ENCODE measurements at regions not wholly inside any gene's neighbourhood (a gene's known extent, or its start where the extent isn't known, plus 50 kb on each side); places are given as distances from the start of the nearest gene placed in this dataset.
"Not testable (repeated sequence)": the region's sequence is repeated elsewhere in the genome, so short reads cannot be mapped to it uniquely, and the experiment has no call there.

- not testable (repeated sequence) for H2AK5ac ChIP-seq (ENCODE audit: low read length); H3K79me1 ChIP-seq (ENCODE audit: low read length); H3K36me3 ChIP-seq (ENCODE audit: control insufficient read depth in 1 of 2, insufficient read depth in 2 of 2, low read length in 2 of 2); H3K27ac ChIP-seq (ENCODE audit: low read depth, low read length); H2BK120ac ChIP-seq (ENCODE audit: insufficient read depth, low read length, poor library complexity); H2BK12ac ChIP-seq (ENCODE audit: low read length); H3K4me2 ChIP-seq (ENCODE audit: low read length); H2BK5ac ChIP-seq (ENCODE audit: low read depth, low read length, poor library complexity); H3K9me3 ChIP-seq (ENCODE audit: insufficient read depth, low read depth, low read length); H3K18ac ChIP-seq (ENCODE audit: low read length); H3K23ac ChIP-seq (ENCODE audit: low read length); H4K12ac ChIP-seq (ENCODE audit: low read depth, low read length); H3K4me3 ChIP-seq (ENCODE audit: low read depth, low read length); H4K8ac ChIP-seq (ENCODE audit: low read depth, low read length); DNase-seq; H4K91ac ChIP-seq (ENCODE audit: low read depth, low read length); H3K4ac ChIP-seq (ENCODE audit: low read depth, low read length); H3K14ac ChIP-seq (ENCODE audit: low read length); H3K79me2 ChIP-seq (ENCODE audit: control insufficient read depth, insufficient read depth, low read length, poor library complexity); H3K27me3 ChIP-seq (ENCODE audit: insufficient read depth, low read length); H3K9ac ChIP-seq (ENCODE audit: low read length); H2AFZ ChIP-seq (ENCODE audit: insufficient read depth, low read length, poor library complexity); H3K4me1 ChIP-seq (ENCODE audit: control insufficient read depth in 1 of 2, insufficient read depth in 2 of 2, low read length in 2 of 2)
- WGBS (ENCODE audit: extremely low coverage, insufficient coverage, insufficient read length) = no CpG with 5 or more reads among the region's 19 CpGs
Observed at GRCh38 chr3:39651256-39651655, 158.2 kb upstream of the MYRIP start.

GRCh38 chr3:39651993-39652739 lies 157.2 kb upstream of the MYRIP start:
- H3K79me2 ChIP-seq (ENCODE audit: control insufficient read depth, insufficient read depth, low read length, poor library complexity) = no peaks in the 10 kb centered on the region
- H2AFZ ChIP-seq (ENCODE audit: insufficient read depth, low read length, poor library complexity) = no peak overlapping the region
- H2BK12ac ChIP-seq (ENCODE audit: low read length) = no peak overlapping the region
- H2BK120ac ChIP-seq (ENCODE audit: insufficient read depth, low read length, poor library complexity) = no peak overlapping the region
- H2BK5ac ChIP-seq (ENCODE audit: low read depth, low read length, poor library complexity) = no peak overlapping the region
- no peaks in the 10 kb centered on the region for H3K36me3 ChIP-seq (ENCODE audit: control insufficient read depth in 1 of 2, insufficient read depth in 2 of 2, low read length in 2 of 2)
- no peaks in the 10 kb centered on the region for H3K27me3 ChIP-seq (ENCODE audit: insufficient read depth, low read length)
- no peak for DNase-seq
- H3K14ac ChIP-seq (ENCODE audit: low read length) = no peak overlapping the region
- H3K4me2 ChIP-seq (ENCODE audit: low read length) = no peak overlapping the region
- H3K18ac ChIP-seq (ENCODE audit: low read length) = no peak overlapping the region
- no peaks in the 10 kb centered on the region for H3K4me1 ChIP-seq (ENCODE audit: control insufficient read depth in 1 of 2, insufficient read depth in 2 of 2, low read length in 2 of 2)
- no peak overlapping the region for H3K9ac ChIP-seq (ENCODE audit: low read length)
- no CpG with 5 or more reads among the region's 4 CpGs for WGBS (ENCODE audit: extremely low coverage, insufficient coverage, insufficient read length)
- H4K91ac ChIP-seq (ENCODE audit: low read depth, low read length) = no peak overlapping the region
- H3K9me3 ChIP-seq (ENCODE audit: insufficient read depth, low read depth, low read length) = peaks cover 2% of the 10 kb centered on the region
- H2AK5ac ChIP-seq (ENCODE audit: low read length) = no peak overlapping the region
- no peak overlapping the region for H3K27ac ChIP-seq (ENCODE audit: low read depth, low read length)
- H3K23ac ChIP-seq (ENCODE audit: low read length) = no peak overlapping the region
- H4K12ac ChIP-seq (ENCODE audit: low read depth, low read length) = no peak overlapping the region
- H4K8ac ChIP-seq (ENCODE audit: low read depth, low read length) = no peak overlapping the region
- no peaks in the 10 kb centered on the region for H3K79me1 ChIP-seq (ENCODE audit: low read length)
- H3K4me3 ChIP-seq (ENCODE audit: low read depth, low read length) = no peak overlapping the region
- no peak overlapping the region for H3K4ac ChIP-seq (ENCODE audit: low read depth, low read length)

- H4K8ac ChIP-seq (ENCODE audit: low read depth, low read length); H2AK5ac ChIP-seq (ENCODE audit: low read length); H2BK12ac ChIP-seq (ENCODE audit: low read length); H3K14ac ChIP-seq (ENCODE audit: low read length); H3K9me3 ChIP-seq (ENCODE audit: insufficient read depth, low read depth, low read length); H3K4ac ChIP-seq (ENCODE audit: low read depth, low read length); H3K79me2 ChIP-seq (ENCODE audit: control insufficient read depth, insufficient read depth, low read length, poor library complexity); DNase-seq; H3K27me3 ChIP-seq (ENCODE audit: insufficient read depth, low read length); H2AFZ ChIP-seq (ENCODE audit: insufficient read depth, low read length, poor library complexity); H3K18ac ChIP-seq (ENCODE audit: low read length); H4K12ac ChIP-seq (ENCODE audit: low read depth, low read length); H3K4me1 ChIP-seq (ENCODE audit: control insufficient read depth in 1 of 2, insufficient read depth in 2 of 2, low read length in 2 of 2); H3K27ac ChIP-seq (ENCODE audit: low read depth, low read length); H3K4me3 ChIP-seq (ENCODE audit: low read depth, low read length); H2BK5ac ChIP-seq (ENCODE audit: low read depth, low read length, poor library complexity); H3K36me3 ChIP-seq (ENCODE audit: control insufficient read depth in 1 of 2, insufficient read depth in 2 of 2, low read length in 2 of 2); H3K79me1 ChIP-seq (ENCODE audit: low read length); H3K23ac ChIP-seq (ENCODE audit: low read length); H2BK120ac ChIP-seq (ENCODE audit: insufficient read depth, low read length, poor library complexity); H4K91ac ChIP-seq (ENCODE audit: low read depth, low read length); H3K9ac ChIP-seq (ENCODE audit: low read length); H3K4me2 ChIP-seq (ENCODE audit: low read length): not testable (repeated sequence)
- no CpG with 5 or more reads among the region's 26 CpGs for WGBS (ENCODE audit: extremely low coverage, insufficient coverage, insufficient read length)
Observed at GRCh38 chr3:39655718-39656117, 153.7 kb upstream of the MYRIP start.

GRCh38 chr3:39657075-39657474 lies 152.3 kb upstream of the MYRIP start:
- Histone ChIP-seq H2AK5ac (ENCODE audit: low read length) (no peak overlapping the region), H3K9me3 (ENCODE audit: insufficient read depth, low read depth, low read length) (no peaks in the 10 kb centered on the region), H3K14ac (ENCODE audit: low read length) (no peak overlapping the region), H3K79me2 (ENCODE audit: control insufficient read depth, insufficient read depth, low read length, poor library complexity) (no peaks in the 10 kb centered on the region), H3K4ac (ENCODE audit: low read depth, low read length) (no peak overlapping the region), H4K91ac (ENCODE audit: low read depth, low read length) (no peak overlapping the region), H2BK120ac (ENCODE audit: insufficient read depth, low read length, poor library complexity) (no peak overlapping the region), H3K27ac (ENCODE audit: low read depth, low read length) (no peak overlapping the region), H2BK12ac (ENCODE audit: low read length) (no peak overlapping the region), H3K79me1 (ENCODE audit: low read length) (no peaks in the 10 kb centered on the region), H4K8ac (ENCODE audit: low read depth, low read length) (no peak overlapping the region), H3K9ac (ENCODE audit: low read length) (no peak overlapping the region), H2AFZ (ENCODE audit: insufficient read depth, low read length, poor library complexity) (no peak overlapping the region), H3K27me3 (ENCODE audit: insufficient read depth, low read length) (no peaks in the 10 kb centered on the region), H2BK5ac (ENCODE audit: low read depth, low read length, poor library complexity) (no peak overlapping the region), H3K4me2 (ENCODE audit: low read length) (no peak overlapping the region), H4K12ac (ENCODE audit: low read depth, low read length) (no peak overlapping the region), H3K18ac (ENCODE audit: low read length) (no peak overlapping the region), H3K4me3 (ENCODE audit: low read depth, low read length) (no peak overlapping the region), H3K4me1 (ENCODE audit: control insufficient read depth in 1 of 2, insufficient read depth in 2 of 2, low read length in 2 of 2) (no peaks in the 10 kb centered on the region), H3K36me3 (ENCODE audit: control insufficient read depth in 1 of 2, insufficient read depth in 2 of 2, low read length in 2 of 2) (no peaks in the 10 kb centered on the region), H3K23ac (ENCODE audit: low read length) (no peak overlapping the region)
- no peak for DNase-seq

All from trophoblast cell (in vitro differentiated cells and primary cell).